ENCODE measurements at regions not wholly inside any gene's neighbourhood (a gene's known extent, or its start where the extent isn't known, plus 50 kb on each side); places are given as distances from the start of the nearest gene placed in this dataset.
A peak's percentile ranks its signal among the peaks of the same experiment; 100 is the strongest.
"Not testable (repeated sequence)": the region's sequence is repeated elsewhere in the genome, so short reads cannot be mapped to it uniquely, and the experiment has no call there.

DNA sequence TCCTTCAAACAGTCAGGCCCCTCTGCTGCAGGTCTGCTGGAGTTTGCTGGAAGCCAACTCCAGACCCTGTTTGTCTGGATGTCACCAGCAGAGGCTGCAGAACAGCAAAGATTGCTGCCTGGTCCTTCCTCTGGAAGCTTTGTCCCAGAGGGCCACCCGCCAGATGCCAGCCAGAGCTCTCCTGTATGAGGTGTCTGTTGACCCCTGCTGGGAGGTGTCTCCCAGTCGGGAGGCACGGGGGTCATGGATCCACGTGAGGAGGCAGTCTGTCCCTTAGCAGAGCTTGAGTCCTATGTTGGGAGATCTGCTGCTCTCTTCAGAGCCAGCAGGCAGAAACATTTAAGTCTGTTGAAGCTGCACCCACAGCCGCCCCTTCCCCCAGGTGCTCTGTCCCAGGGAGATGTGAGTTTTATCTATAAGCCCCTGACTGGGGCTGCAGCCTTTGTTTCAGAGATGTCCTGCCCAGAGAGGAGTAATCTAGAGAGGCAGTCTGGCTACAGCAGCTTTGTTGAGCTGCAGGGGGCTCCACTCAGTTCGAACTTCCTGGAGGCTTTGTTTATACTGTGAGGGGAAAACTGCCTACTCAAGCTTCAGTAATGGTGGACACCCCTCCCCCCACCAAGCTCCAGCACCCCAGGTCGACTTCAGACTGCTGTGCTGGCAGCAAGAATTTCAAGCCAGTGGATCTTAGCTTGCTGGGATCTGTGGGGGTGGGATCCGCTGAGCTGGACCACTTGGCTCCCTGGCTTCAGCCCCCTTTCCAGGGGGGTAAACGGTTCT lies 72.1 kb downstream of the OGFRL1 start:
- not testable (repeated sequence) for H3K79me2 ChIP-seq (ENCODE audit: control insufficient read depth, insufficient read depth, low read length, poor library complexity); H3K14ac ChIP-seq (ENCODE audit: low read length); H3K23ac ChIP-seq (ENCODE audit: low read length); H4K12ac ChIP-seq (ENCODE audit: low read depth, low read length); H3K4me1 ChIP-seq (ENCODE audit: control insufficient read depth in 1 of 2, insufficient read depth in 2 of 2, low read length in 2 of 2); H2BK120ac ChIP-seq (ENCODE audit: insufficient read depth, low read length, poor library complexity); H3K79me1 ChIP-seq (ENCODE audit: low read length); H4K91ac ChIP-seq (ENCODE audit: low read depth, low read length); H3K9me3 ChIP-seq (ENCODE audit: insufficient read depth, low read depth, low read length); H3K27ac ChIP-seq (ENCODE audit: low read depth, low read length); H3K9ac ChIP-seq (ENCODE audit: low read length); H3K27me3 ChIP-seq (ENCODE audit: insufficient read depth, low read length); H3K18ac ChIP-seq (ENCODE audit: low read length); H2AFZ ChIP-seq (ENCODE audit: insufficient read depth, low read length, poor library complexity); H3K4me3 ChIP-seq (ENCODE audit: low read depth, low read length); H4K8ac ChIP-seq (ENCODE audit: low read depth, low read length); H3K36me3 ChIP-seq (ENCODE audit: control insufficient read depth in 1 of 2, insufficient read depth in 2 of 2, low read length in 2 of 2); H3K4me2 ChIP-seq (ENCODE audit: low read length); DNase-seq; H2BK12ac ChIP-seq (ENCODE audit: low read length); H2AK5ac ChIP-seq (ENCODE audit: low read length); H2BK5ac ChIP-seq (ENCODE audit: low read depth, low read length, poor library complexity); H3K4ac ChIP-seq (ENCODE audit: low read depth, low read length)
- no CpG with 5 or more reads among the region's 9 CpGs for WGBS (ENCODE audit: extremely low coverage, insufficient coverage, insufficient read length)

DNA sequence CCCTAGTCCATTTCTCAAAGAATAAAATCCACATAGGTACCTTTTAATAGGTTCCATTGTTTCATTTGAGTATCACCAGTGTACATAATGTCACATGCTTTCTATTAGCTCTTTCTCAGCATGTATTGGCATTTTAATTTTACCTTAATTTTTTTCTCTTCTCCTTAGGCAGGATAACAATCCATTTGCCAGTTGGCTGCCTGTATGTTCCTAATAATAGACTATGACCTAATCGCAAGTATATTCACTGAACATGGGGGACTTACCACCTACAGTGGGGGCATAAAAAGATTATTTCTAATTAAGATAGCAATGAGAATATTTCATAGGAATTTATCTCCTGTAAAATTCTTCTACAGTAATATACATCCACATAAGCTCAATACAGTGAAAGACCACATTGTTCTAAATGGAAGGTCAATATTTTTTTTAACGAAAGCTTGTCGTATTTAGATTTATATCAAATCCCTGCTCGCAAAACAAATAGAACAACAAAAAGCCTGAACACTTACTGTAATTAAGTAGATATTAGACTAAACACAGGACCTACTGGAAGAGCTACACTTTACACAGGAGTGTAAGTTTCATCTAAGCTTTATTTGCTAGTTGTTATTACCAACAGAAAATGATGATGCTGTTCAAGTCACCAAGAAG lies 76.4 kb downstream of the OGFRL1 start:
- Histone ChIP-seq H4K8ac (ENCODE audit: low read depth, low read length) (no peak overlapping the region), H3K36me3 (ENCODE audit: control insufficient read depth in 1 of 2, insufficient read depth in 2 of 2, low read length in 2 of 2) (peaks cover 0 to 5% of the 10 kb centered on the region in 2 experiments), H2BK5ac (ENCODE audit: low read depth, low read length, poor library complexity) (no peak overlapping the region), H2BK12ac (ENCODE audit: low read length) (no peak overlapping the region), H3K9ac (ENCODE audit: low read length) (no peak overlapping the region), H4K12ac (ENCODE audit: low read depth, low read length) (no peak overlapping the region), H3K27me3 (ENCODE audit: insufficient read depth, low read length) (no peaks in the 10 kb centered on the region), H3K4me1 (ENCODE audit: control insufficient read depth in 1 of 2, insufficient read depth in 2 of 2, low read length in 2 of 2) (peaks cover 5 to 6% of the 10 kb centered on the region in 2 experiments), H4K91ac (ENCODE audit: low read depth, low read length) (no peak overlapping the region), H3K9me3 (ENCODE audit: insufficient read depth, low read depth, low read length) (peaks cover 4% of the 10 kb centered on the region), H2AK5ac (ENCODE audit: low read length) (no peak overlapping the region), H3K4me2 (ENCODE audit: low read length) (no peak overlapping the region), H2BK120ac (ENCODE audit: insufficient read depth, low read length, poor library complexity) (no peak overlapping the region), H3K18ac (ENCODE audit: low read length) (no peak overlapping the region), H2AFZ (ENCODE audit: insufficient read depth, low read length, poor library complexity) (no peak overlapping the region), H3K4me3 (ENCODE audit: low read depth, low read length) (no peak overlapping the region), H3K14ac (ENCODE audit: low read length) (no peak overlapping the region), H3K27ac (ENCODE audit: low read depth, low read length) (no peak overlapping the region), H3K23ac (ENCODE audit: low read length) (no peak overlapping the region), H3K79me2 (ENCODE audit: control insufficient read depth, insufficient read depth, low read length, poor library complexity) (no peaks in the 10 kb centered on the region), H3K4ac (ENCODE audit: low read depth, low read length) (no peak overlapping the region), H3K79me1 (ENCODE audit: low read length) (peaks cover 3% of the 10 kb centered on the region)
- no peak for DNase-seq
- WGBS (ENCODE audit: extremely low coverage, insufficient coverage, insufficient read length), result no CpG with 5 or more reads among the region's 4 CpGs

DNA sequence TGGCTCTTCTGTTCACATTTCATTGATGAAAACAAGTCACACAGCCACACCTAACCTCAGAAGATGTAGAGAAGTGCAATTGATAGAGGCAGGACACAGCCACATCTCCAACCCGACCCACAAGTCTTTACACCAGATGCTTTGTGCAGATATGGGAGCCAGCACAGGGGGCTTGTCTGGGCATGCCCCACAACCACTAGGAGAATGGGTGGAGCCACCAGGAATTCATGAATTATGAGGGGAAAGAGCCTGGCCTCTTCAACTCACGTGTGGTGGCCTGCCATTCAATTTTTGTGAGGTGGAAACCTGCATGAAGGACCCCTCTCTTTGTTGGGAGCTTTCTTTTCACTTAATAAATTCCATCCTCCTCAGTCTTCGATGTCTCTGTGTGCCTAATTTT lies 79.1 kb downstream of the OGFRL1 start:
- H3K4ac ChIP-seq (ENCODE audit: low read depth, low read length), result peak overlapping the region; percentile 79
- no CpG with 5 or more reads among the region's 3 CpGs for WGBS (ENCODE audit: extremely low coverage, insufficient coverage, insufficient read length)
- peak overlapping the region; percentile 13 for H4K8ac ChIP-seq (ENCODE audit: low read depth, low read length)
- H2BK5ac ChIP-seq (ENCODE audit: low read depth, low read length, poor library complexity), result peak overlapping the region; percentile 92
- no peaks in the 10 kb centered on the region for H3K9me3 ChIP-seq (ENCODE audit: insufficient read depth, low read depth, low read length)
- peak overlapping the region; percentile 43 for H2BK12ac ChIP-seq (ENCODE audit: low read length)
- H3K27ac ChIP-seq (ENCODE audit: low read depth, low read length), result no peak overlapping the region
- H2AFZ ChIP-seq (ENCODE audit: insufficient read depth, low read length, poor library complexity), result peak overlapping the region; percentile 77
- peak overlapping the region; percentile 50 for H4K12ac ChIP-seq (ENCODE audit: low read depth, low read length)
- no peak overlapping the region for H3K4me2 ChIP-seq (ENCODE audit: low read length)
- no peaks in the 10 kb centered on the region for H3K27me3 ChIP-seq (ENCODE audit: insufficient read depth, low read length)
- DNase-seq, result peak; percentile 11 to 17
- H3K9ac ChIP-seq (ENCODE audit: low read length), result no peak overlapping the region
- no peak overlapping the region for H2AK5ac ChIP-seq (ENCODE audit: low read length)
- no peak overlapping the region for H3K23ac ChIP-seq (ENCODE audit: low read length)
- peak overlapping the region; percentile 84 for H3K18ac ChIP-seq (ENCODE audit: low read length)
- H4K91ac ChIP-seq (ENCODE audit: low read depth, low read length), result peak overlapping the region; percentile 89
- H3K79me2 ChIP-seq (ENCODE audit: control insufficient read depth, insufficient read depth, low read length, poor library complexity), result no peaks in the 10 kb centered on the region
- peaks cover 4% of the 10 kb centered on the region for H3K79me1 ChIP-seq (ENCODE audit: low read length)
- H3K4me1 ChIP-seq (ENCODE audit: control insufficient read depth in 1 of 2, insufficient read depth in 2 of 2, low read length in 2 of 2), result peaks cover 5 to 6% of the 10 kb centered on the region in 2 experiments
- peaks cover 0 to 3% of the 10 kb centered on the region in 2 experiments for H3K36me3 ChIP-seq (ENCODE audit: control insufficient read depth in 1 of 2, insufficient read depth in 2 of 2, low read length in 2 of 2)
- peak overlapping the region; percentile 68 for H2BK120ac ChIP-seq (ENCODE audit: insufficient read depth, low read length, poor library complexity)
- peak overlapping the region; percentile 84 for H3K14ac ChIP-seq (ENCODE audit: low read length)
- no peak overlapping the region for H3K4me3 ChIP-seq (ENCODE audit: low read depth, low read length)

DNA sequence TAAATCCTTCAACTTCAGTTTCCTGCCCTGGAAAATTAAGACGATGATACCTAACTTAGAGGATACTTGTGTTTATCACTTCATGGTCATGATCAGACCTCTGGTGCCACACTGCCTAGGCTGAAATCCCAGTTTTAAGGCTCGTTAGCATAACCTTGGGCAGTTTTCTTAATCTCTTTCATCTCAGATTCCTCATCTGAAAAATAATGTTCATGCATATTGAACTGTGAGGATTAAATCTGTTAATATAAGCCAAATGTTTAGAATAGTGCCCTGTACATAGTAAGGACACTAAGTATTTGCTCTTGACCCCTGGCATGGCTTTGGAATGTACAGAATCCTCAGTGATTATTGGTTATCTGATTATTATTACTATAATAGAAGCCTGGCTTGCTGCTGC lies 79.7 kb downstream of the OGFRL1 start:
- Histone ChIP-seq H3K4me2 (ENCODE audit: low read length) (no peak overlapping the region), H3K23ac (ENCODE audit: low read length) (no peak overlapping the region), H3K18ac (ENCODE audit: low read length) (no peak overlapping the region), H2BK12ac (ENCODE audit: low read length) (no peak overlapping the region), H3K36me3 (ENCODE audit: control insufficient read depth in 1 of 2, insufficient read depth in 2 of 2, low read length in 2 of 2) (peaks cover 0 to 5% of the 10 kb centered on the region in 2 experiments), H3K9me3 (ENCODE audit: insufficient read depth, low read depth, low read length) (no peaks in the 10 kb centered on the region), H3K27ac (ENCODE audit: low read depth, low read length) (no peak overlapping the region), H2BK120ac (ENCODE audit: insufficient read depth, low read length, poor library complexity) (no peak overlapping the region), H4K12ac (ENCODE audit: low read depth, low read length) (no peak overlapping the region), H3K4me1 (ENCODE audit: control insufficient read depth in 1 of 2, insufficient read depth in 2 of 2, low read length in 2 of 2) (peaks cover 5 to 6% of the 10 kb centered on the region in 2 experiments), H2AK5ac (ENCODE audit: low read length) (no peak overlapping the region), H3K14ac (ENCODE audit: low read length) (no peak overlapping the region), H3K9ac (ENCODE audit: low read length) (no peak overlapping the region), H3K4ac (ENCODE audit: low read depth, low read length) (no peak overlapping the region), H3K4me3 (ENCODE audit: low read depth, low read length) (no peak overlapping the region), H4K8ac (ENCODE audit: low read depth, low read length) (no peak overlapping the region), H3K79me1 (ENCODE audit: low read length) (peaks cover 4% of the 10 kb centered on the region), H2BK5ac (ENCODE audit: low read depth, low read length, poor library complexity) (peak overlapping the region; percentile 63), H2AFZ (ENCODE audit: insufficient read depth, low read length, poor library complexity) (no peak overlapping the region), H3K27me3 (ENCODE audit: insufficient read depth, low read length) (no peaks in the 10 kb centered on the region), H3K79me2 (ENCODE audit: control insufficient read depth, insufficient read depth, low read length, poor library complexity) (no peaks in the 10 kb centered on the region), H4K91ac (ENCODE audit: low read depth, low read length) (peak overlapping the region; percentile 73)
- WGBS (ENCODE audit: extremely low coverage, insufficient coverage, insufficient read length), result no CpG with 5 or more reads among the region's 2 CpGs
- no peak for DNase-seq
